ENCODE measurements at regions not wholly inside any gene's neighbourhood (a gene's known extent, or its start where the extent isn't known, plus 50 kb on each side); places are given as distances from the start of the nearest gene placed in this dataset.
"Not testable (repeated sequence)": the region's sequence is repeated elsewhere in the genome, so short reads cannot be mapped to it uniquely, and the experiment has no call there.

GRCh38 chr18:29726646-29727045 lies 1315.9 kb downstream of the DSC3 start:
- no peak for DNase-seq (ENCODE audit: low read depth)

DNA sequence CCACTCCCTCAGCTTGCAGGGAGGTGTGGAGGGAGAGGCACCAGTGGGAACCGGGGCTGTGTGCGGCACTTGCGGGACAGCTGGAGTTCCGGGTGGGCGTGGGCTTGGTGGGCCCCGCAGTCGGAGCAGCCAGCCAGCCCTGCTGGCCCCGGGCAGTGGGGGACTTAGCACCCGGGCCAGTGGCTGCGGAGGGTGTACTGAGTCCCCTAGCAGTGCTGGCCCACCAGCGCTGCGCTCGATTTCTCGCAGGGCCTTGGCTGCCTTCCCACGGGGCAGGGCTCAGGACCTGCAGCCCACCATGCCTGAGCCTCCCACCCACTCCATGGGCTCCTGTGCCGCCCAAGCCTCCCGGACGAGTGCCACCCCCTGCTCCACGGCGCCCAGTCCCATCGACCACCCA lies 1319.1 kb downstream of the DSC3 start:
- DNase-seq (ENCODE audit: low read depth), result not testable (repeated sequence)

DNA sequence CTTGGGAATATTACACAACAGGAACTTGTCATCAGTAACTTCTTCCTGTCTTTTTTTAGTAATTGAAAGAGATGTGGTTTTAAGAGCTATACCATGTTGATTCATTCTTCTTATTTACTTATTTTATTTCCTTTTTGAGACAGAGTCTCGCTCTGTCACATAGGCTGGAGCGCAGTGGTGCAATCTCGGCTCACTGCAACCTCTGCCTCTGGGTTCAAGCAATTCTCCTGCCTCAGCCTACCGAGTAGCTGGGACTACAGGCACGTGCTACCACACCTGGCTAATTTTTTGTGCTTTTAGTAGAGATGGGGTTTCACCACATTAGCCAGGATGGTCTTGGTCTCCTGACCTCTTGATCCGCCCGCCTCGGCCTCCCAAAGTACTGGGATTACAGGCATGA lies 1326.6 kb downstream of the DSC3 start:
- DNase-seq (ENCODE audit: low read depth), result not testable (repeated sequence)

DNA sequence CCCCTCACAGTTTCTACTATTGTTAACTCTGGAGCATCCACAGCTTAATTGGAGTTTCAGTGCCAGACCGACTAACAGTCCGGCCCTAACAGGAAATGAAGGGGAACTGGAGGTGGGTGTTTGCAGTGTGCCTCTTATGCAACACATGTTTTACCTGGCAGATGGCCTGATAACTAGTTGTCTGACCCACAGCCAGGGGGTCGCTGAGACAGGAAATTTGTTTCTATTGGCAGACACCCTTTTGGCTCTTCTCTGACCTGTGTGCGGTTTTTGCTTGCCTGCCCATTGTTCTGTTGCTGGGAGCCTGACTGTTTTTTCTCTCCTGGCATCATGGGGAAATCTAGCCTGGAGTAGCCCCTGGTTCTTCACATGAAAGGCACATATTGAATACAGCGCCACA lies 1329.8 kb downstream of the DSC3 start:
- no peak for DNase-seq (ENCODE audit: low read depth)

DNA sequence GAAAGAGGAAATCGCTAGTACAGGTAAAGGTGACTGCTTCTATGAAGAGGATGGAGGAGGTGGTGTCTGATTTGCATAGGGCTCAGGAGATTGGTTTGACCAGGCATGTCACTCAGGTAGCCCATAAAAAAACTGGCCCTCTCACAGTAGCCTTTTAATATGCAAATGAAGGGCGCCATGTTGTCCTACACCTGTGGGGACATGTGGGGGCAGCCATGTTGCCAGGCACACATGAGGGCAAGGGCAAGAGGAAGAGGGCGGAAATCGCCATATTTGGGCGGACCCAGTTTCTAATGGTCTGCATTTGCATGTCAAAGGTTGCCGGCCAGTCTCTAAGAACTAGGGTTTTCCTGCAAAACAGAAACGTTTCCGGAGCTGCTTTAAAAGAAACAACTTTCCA lies 1330.6 kb downstream of the DSC3 start:
- no peak for DNase-seq (ENCODE audit: low read depth)

DNA sequence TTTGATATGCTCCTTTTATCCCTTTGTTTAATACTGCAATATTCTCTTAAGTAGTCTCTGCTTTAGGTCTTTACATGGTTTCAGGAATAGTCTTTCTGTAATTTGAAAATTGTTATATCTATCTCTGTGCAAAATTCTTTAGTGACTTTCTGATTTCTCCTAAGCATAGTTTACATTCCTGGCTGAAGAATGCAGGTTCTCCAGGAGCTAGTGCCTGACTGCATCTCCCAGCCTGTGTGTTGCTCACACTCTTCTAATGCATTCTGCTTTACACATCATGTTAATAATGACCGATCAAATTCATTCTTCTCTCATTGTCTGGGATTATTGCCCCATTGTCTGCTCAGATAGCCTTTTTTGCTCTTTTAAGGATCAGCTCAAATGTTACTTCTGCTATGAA lies 1349.2 kb downstream of the DSC3 start:
- DNase-seq (ENCODE audit: low read depth), result no peak

DNA sequence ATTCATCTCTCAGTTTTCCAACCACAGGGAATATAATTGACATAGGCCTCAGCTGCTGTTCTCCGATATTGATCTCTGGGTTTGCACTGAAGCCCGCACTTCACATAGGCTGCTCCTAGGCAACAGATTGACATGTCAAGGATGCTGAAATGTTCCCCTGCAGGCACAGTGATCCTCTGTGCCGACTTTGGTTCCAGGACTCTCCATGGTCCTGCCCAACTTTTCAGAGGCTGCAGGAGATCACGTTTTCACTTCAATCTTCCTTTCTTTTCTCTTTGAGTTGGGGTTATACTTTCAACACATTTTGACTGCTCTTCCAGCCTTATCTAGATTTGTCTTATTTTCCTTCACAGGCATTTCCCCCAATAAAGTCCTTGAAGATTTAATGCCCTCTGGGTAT lies 1361.0 kb downstream of the DSC3 start:
- DNase-seq (ENCODE audit: low read depth), result no peak

- no peak for DNase-seq (ENCODE audit: low read depth)
Measured at GRCh38 chr18:29664278-29665036, 1378.1 kb downstream of the DSC3 start.

- DNase-seq (ENCODE audit: low read depth), result no peak
Measured at GRCh38 chr18:29661924-29662323, 1380.6 kb downstream of the DSC3 start.

GRCh38 chr18:29660777-29661176 lies 1381.8 kb downstream of the DSC3 start:
- no peak for DNase-seq (ENCODE audit: low read depth)

DNA sequence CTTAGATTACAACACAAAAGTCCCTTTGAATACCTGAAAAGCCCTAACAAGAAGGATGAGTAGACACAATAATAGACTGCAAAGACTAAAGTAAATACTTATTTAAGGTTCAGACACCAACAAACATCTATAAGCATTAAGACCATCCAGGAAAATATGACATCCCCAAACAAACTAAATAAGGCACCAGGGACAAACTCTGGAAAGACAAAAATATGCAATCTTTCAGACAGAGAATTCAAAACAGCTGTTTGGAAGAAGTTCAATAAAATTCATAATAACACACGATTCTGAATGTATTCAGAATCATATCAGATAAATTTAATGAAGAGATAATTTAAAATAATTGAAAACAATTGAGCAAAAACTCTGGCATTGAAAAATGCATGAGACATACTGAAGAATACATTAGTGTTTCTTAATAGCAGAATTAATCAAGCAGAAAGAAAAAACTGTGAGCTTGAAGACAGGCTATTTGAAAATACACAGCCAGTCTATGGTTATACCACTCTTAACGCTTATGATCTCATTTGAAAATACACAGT lies 1388.8 kb downstream of the DSC3 start:
- DNase-seq (ENCODE audit: low read depth), result no peak

GRCh38 chr18:29652797-29653196 lies 1389.7 kb downstream of the DSC3 start:
- DNase-seq (ENCODE audit: low read depth), result peak; percentile 13

- DNase-seq (ENCODE audit: low read depth), result peak; percentile 40
Measured at GRCh38 chr18:29651122-29651680, 1391.3 kb downstream of the DSC3 start.

- DNase-seq (ENCODE audit: low read depth), result no peak
Measured at GRCh38 chr18:29648891-29649290, 1393.7 kb downstream of the DSC3 start.

DNA sequence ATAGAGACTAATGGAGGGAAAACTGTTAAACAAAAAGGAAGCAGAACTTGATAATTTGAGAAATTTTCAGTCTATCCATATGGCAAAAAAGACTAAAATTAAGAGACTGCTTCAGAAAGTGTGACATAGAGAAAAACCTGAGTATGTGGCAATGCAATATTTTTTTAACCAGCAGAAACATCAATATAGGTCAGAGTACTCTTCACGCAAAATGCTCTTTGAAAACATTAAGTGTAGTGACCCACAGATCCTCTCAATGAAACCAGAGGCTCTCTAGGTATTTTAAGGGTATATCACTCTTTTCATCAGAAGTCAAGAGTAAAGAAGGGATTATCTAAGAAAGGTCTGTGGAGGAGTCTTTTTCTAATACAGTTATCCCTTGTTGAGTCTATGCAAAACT lies 1394.8 kb downstream of the DSC3 start:
- no peak for DNase-seq (ENCODE audit: low read depth)

DNA sequence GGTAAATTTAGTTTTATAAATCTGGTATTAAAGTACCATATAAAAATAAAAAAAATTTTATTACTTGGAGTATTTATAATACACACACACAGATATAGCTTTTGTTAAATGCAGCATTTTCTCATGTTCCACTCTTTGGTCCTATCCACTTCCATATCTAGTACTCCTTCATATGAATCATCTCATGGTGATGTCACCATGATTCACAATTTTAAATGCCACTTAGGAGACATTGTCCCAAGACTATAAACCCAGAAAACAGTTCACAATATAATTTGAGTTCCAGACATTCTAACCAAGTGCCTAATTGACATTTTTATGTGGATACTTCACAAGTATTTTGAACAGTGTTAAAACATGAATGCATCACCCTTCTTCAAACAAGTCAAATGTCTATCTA lies 1398.3 kb downstream of the DSC3 start:
- DNase-seq (ENCODE audit: low read depth), result peak; percentile 70

DNA sequence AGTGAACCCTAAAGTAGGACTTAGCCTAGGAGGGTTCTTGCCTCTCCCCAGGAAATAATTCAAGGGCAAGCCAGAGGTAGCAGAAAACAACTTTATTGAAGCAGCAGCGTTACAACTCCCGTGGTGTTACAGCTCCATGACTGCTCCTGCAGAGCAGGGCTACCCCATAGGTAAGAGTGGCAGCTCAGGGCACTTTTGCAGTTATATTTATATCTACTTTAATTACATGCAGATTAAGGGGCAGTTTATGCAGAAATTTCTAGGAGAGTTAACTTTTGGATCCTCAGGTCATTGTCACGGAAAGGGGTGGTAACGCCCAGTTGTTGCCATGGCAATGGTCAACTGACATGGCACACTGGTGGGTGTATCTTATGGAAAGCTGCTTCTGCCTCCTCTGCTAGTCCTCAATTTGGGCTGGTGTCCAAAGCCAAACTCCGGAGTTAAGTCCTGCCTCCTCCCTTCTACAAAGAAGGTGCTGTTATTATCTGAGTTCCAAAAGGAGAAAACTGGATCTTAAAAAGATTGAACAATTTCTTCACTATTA lies 1413.0 kb downstream of the DSC3 start:
- no peak for DNase-seq (ENCODE audit: low read depth)

- no peak for DNase-seq (ENCODE audit: low read depth)
Measured at GRCh38 chr18:29626094-29626493, 1416.4 kb downstream of the DSC3 start.

DNA sequence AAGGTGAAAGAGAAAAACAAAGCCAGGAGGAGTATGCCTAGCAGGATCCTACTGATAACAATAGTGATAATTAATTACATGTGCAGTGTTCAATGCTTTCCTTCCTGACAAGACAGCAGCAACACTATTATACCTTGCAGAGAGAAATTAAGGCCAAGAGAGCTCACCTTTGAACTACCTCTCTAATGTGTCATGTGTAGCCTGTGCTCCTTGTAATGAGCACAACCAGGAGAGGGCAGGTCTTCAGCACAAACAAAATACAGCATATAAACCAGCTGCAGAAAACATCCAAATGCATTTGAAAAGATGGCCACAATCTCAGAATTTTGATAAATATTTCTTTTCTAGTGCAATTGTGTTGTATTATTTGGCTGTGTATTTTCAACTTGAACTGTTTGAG lies 1425.7 kb downstream of the DSC3 start:
- no peak for DNase-seq (ENCODE audit: low read depth)

GRCh38 chr18:29608982-29609381 lies 1432.1 kb upstream of the CDH2 start:
- no peak for DNase-seq (ENCODE audit: low read depth)

- no peak for DNase-seq (ENCODE audit: low read depth)
Measured at GRCh38 chr18:29605365-29605764, 1428.4 kb upstream of the CDH2 start.

DNA sequence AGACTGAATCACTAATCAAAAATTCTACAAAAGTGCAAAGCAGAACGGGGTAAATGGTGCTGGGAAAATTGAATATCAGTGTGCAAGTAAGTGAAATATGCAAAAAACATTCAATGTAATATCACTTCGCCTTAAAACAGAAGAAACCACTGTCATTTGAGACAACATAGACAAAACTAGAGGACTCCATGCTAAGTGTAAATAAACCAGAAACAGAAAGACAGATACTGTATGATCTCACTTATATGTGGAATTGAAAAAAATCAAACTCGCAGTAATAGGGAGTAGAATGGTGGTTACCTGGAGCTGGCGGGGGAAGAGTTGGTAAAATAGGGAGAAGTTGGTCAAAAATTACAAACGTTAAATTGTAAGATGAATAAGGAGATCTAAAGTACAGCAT lies 1420.0 kb upstream of the CDH2 start:
- no peak for DNase-seq (ENCODE audit: low read depth)

- DNase-seq (ENCODE audit: low read depth), result no peak
Measured at GRCh38 chr18:29594493-29594892, 1417.6 kb upstream of the CDH2 start.
